CD14-positive monocyte (primary cell): ENCODE measurements at regions not wholly inside any gene's neighbourhood (a gene's known extent, or its start where the extent isn't known, plus 50 kb on each side); places are given as distances from the start of the nearest gene placed in this dataset.

Experiments used
- DNase-seq, 3 donors: peaks; one replicate each; pipeline ENCODE4 v3.0.0-alpha.2; 2011 to 2022
- H2AFZ ChIP-seq: 2 replicates; pipeline ENCODE4 v1.6.0; 2012; ENCODE audit warnings: mild to moderate bottlenecking, low read depth, low read length, inconsistent platforms; ENCODE audit not compliant: insufficient read depth, poor library complexity, severe bottlenecking
- H3K27ac ChIP-seq, 2 donors: 1 replicate in 1 of 2; 2 replicates in 1 of 2; pipeline ENCODE4 v1.5.1; 2012 to 2013; ENCODE audit warnings: low read length in 2 of 2, control low read depth in 1 of 2, inconsistent platforms in 1 of 2, low read depth in 1 of 2, mild to moderate bottlenecking in 1 of 2
- H3K27me3 ChIP-seq, 2 donors: one replicate each; pipeline versions ENCODE4 v1.6.0 to v1.6.1; 2011 to 2013; ENCODE audit warnings: low read length in 2 of 2; ENCODE audit not compliant: control insufficient read depth in 2 of 2, insufficient read depth in 2 of 2
- H3K36me3 ChIP-seq, 2 donors: replicated peaks in 1 of 2; 1 replicate in 1 of 2; 2 replicates in 1 of 2; pipeline versions ENCODE4 v1.5.1 to v1.6.1; 2012 to 2013; ENCODE audit warnings: low read length in 2 of 2, control low read depth in 1 of 2, inconsistent platforms in 1 of 2, mild to moderate bottlenecking in 1 of 2; ENCODE audit not compliant: insufficient read depth in 2 of 2, control insufficient read depth in 1 of 2
- H3K4me1 ChIP-seq, 2 donors: 1 replicate in 1 of 2; 2 replicates in 1 of 2; pipeline versions ENCODE4 v1.5.1 to v1.6.1; 2012 to 2013; ENCODE audit warnings: low read length in 2 of 2, control low read depth in 1 of 2, inconsistent platforms in 1 of 2, mild to moderate bottlenecking in 1 of 2, moderate library complexity in 1 of 2; ENCODE audit not compliant: insufficient read depth in 2 of 2, control insufficient read depth in 1 of 2
- H3K4me2 ChIP-seq: replicated peaks from 2 replicates; pipeline ENCODE3; 2012; ENCODE audit warnings: low read length, moderate library complexity, mild to moderate bottlenecking; ENCODE audit not compliant: poor library complexity, severe bottlenecking; ENCODE audit errors: extremely low read depth
- H3K4me3 ChIP-seq, 3 experiments: fragments of 200-600 bp in 1 of 3; sonication (generic) in 1 of 3; replicated peaks in 1 of 3; 1 replicate in 2 of 3; 2 replicates in 1 of 3; pipeline ENCODE4 v1.5.1; 2011 to 2013; ENCODE audit warnings: low read length in 3 of 3, mild to moderate bottlenecking in 3 of 3, control low read depth in 2 of 3, low read depth in 2 of 3, inconsistent platforms in 1 of 3, moderate library complexity in 1 of 3
- H3K79me2 ChIP-seq: 2 replicates; pipeline ENCODE4 v1.6.0; 2012; ENCODE audit warnings: mild to moderate bottlenecking, control low read depth, inconsistent platforms, low read length, moderate library complexity; ENCODE audit not compliant: insufficient read depth
- H3K9ac ChIP-seq: 2 replicates; pipeline ENCODE4 v1.6.0; 2017; ENCODE audit warnings: low read length, mild to moderate bottlenecking; ENCODE audit not compliant: insufficient read depth, poor library complexity, severe bottlenecking
- H3K9me3 ChIP-seq, 2 donors: replicated peaks in 1 of 2; 1 replicate in 1 of 2; 2 replicates in 1 of 2; pipeline versions ENCODE4 v1.5.1 to v1.6.1; 2012 to 2013; ENCODE audit warnings: low read length in 2 of 2, control low read depth in 1 of 2; ENCODE audit not compliant: control insufficient read depth in 1 of 2, insufficient read depth in 1 of 2
- H4K20me1 ChIP-seq: 2 replicates; pipeline ENCODE4 v1.6.0; 2012; ENCODE audit warnings: mild to moderate bottlenecking, low read length, control low read depth, moderate library complexity; ENCODE audit not compliant: insufficient read depth
- H3K27ac Mint-ChIP-seq, 7 donors: one replicate each; pipeline ENCODE4 v1.8.0; 2020; ENCODE audit warnings: mild to moderate bottlenecking in 7 of 7, mixed read lengths in 7 of 7, moderate library complexity in 6 of 7, inconsistent platforms in 2 of 7
- H3K27me3 Mint-ChIP-seq, 3 donors: one replicate each; pipeline ENCODE4 v1.8.0; 2021 to 2022; ENCODE audit warnings: low read depth in 3 of 3, mild to moderate bottlenecking in 3 of 3, mixed read lengths in 3 of 3, moderate library complexity in 3 of 3, inconsistent platforms in 1 of 3
- H3K36me3 Mint-ChIP-seq, 2 donors: one replicate each; pipeline ENCODE4 v1.8.0; 2020; ENCODE audit warnings: mixed read lengths in 2 of 2, inconsistent platforms in 1 of 2, mild to moderate bottlenecking in 1 of 2
- H3K4me1 Mint-ChIP-seq: one replicate; pipeline ENCODE4 v1.8.0; 2020; ENCODE audit warnings: mild to moderate bottlenecking, mixed read lengths
- H3K4me3 Mint-ChIP-seq, 2 donors: one replicate each; pipeline ENCODE4 v1.8.0; 2020; ENCODE audit warnings: mild to moderate bottlenecking in 2 of 2, mixed read lengths in 2 of 2, moderate library complexity in 1 of 2
- H3K9me3 Mint-ChIP-seq, 7 donors: one replicate each; pipeline ENCODE4 v1.8.0; 2020 to 2022; ENCODE audit warnings: mixed read lengths in 7 of 7, mild to moderate bottlenecking in 6 of 7, moderate library complexity in 6 of 7, inconsistent platforms in 2 of 7
- CTCF ChIP-seq: fragments of 200-600 bp; IDR thresholded peaks from one replicate; pipeline ENCODE4 v1.8.0; 2022; ENCODE audit warnings: antibody characterized with exemption, mild to moderate bottlenecking
- WGBS: methylation state at CpG from one replicate; pipeline ENCODE4 v1.1.5; 2013; ENCODE audit warnings: missing lambda C conversion rate; ENCODE audit not compliant: insufficient coverage; 5-methylcytosine and 5-hydroxymethylcytosine counted together
- intact Hi-C, 2 donors: fragments of 100-400 bp; cut with micrococcal nuclease; formaldehyde crosslinking; loops; one replicate each; pipeline versions ENCODE4 v1.15.0 to v1.15.1; 2023

GRCh38 chr6:98107801-98108200, 726.6 kb upstream of the POU3F2 start:
- Histone ChIP-seq H2AFZ (no peak overlapping the region), H3K4me3 (no peak overlapping the region), H3K4me1 (no peaks in the 10 kb centered on the region), H3K9ac (no peak overlapping the region), H3K27ac (no peak overlapping the region), H3K4me2 (no peak overlapping the region), H3K27me3 (no peaks in the 10 kb centered on the region), H3K36me3 (no peaks in the 10 kb centered on the region), H4K20me1 (no peaks in the 10 kb centered on the region), H3K79me2 (no peaks in the 10 kb centered on the region), H3K9me3 (peaks cover 8 to 10% of the 10 kb centered on the region in 2 donors)
- H3K9me3 Mint-ChIP-seq = peaks cover 2 to 10% (median 3%) of the 10 kb centered on the region in 7 donors
- intact Hi-C loops = no loop called here
- H3K4me1 Mint-ChIP-seq = no peaks in the 10 kb centered on the region
- no peak for DNase-seq
- no peaks in the 10 kb centered on the region for H3K36me3 Mint-ChIP-seq
- no peak overlapping the region for H3K27ac Mint-ChIP-seq
- H3K4me3 Mint-ChIP-seq = no peak overlapping the region
- no peak for TF ChIP-seq CTCF
- peaks cover 0 to 2% (median 2%) of the 10 kb centered on the region in 3 donors for H3K27me3 Mint-ChIP-seq

- 86% methylated on average over 4 of the region's 9 CpGs for WGBS
Observed at GRCh38 chr6:98116455-98116854, 717.9 kb upstream of the POU3F2 start.

More at GRCh38 chr6:98116455-98116854, 717.9 kb upstream of the POU3F2 start:
- H2AFZ ChIP-seq = no peak overlapping the region
- H3K4me2 ChIP-seq = no peak overlapping the region
- Mint-ChIP-seq H3K27me3 (peaks cover 0 to 3% (median 0%) of the 10 kb centered on the region in 3 donors), H3K4me3 (no peak overlapping the region), H3K9me3 (no peaks in the 10 kb centered on the region), H3K27ac (no peak overlapping the region), H3K4me1 (no peaks in the 10 kb centered on the region), H3K36me3 (no peaks in the 10 kb centered on the region)
- no peak overlapping the region for H3K4me3 ChIP-seq
- H3K4me1 ChIP-seq = no peaks in the 10 kb centered on the region
- no peaks in the 10 kb centered on the region for H3K36me3 ChIP-seq
- no peaks in the 10 kb centered on the region for H3K9me3 ChIP-seq
- H3K27me3 ChIP-seq = no peaks in the 10 kb centered on the region
- DNase-seq = no peak
- no peaks in the 10 kb centered on the region for H3K79me2 ChIP-seq
- no peak overlapping the region for H3K9ac ChIP-seq
- no peak overlapping the region for H3K27ac ChIP-seq
- no peak for TF ChIP-seq CTCF
- no peaks in the 10 kb centered on the region for H4K20me1 ChIP-seq
- intact Hi-C loops = no loop called here
